ENCODE measurements at regions not wholly inside any gene's neighbourhood (a gene's known extent, or its start where the extent isn't known, plus 50 kb on each side); places are given as distances from the start of the nearest gene placed in this dataset.

- WGBS: 22% methylated on average over 1 of the region's 1 CpG
Measured at GRCh38 chr4:59127743-59128142, 2017.6 kb upstream of the IGFBP7 start.

GRCh38 chr4:59135248-59135985, 2025.2 kb upstream of the IGFBP7 start:
- Histone ChIP-seq H3K27me3 (no peaks in the 10 kb centered on the region), H3K4me3 (no peak overlapping the region), H3K36me3 (no peaks in the 10 kb centered on the region), H3K4me1 (no peaks in the 10 kb centered on the region), H3K27ac (replicated peaks in 1 of 4) (no peak overlapping the region), H3K9me3 (no peaks in the 10 kb centered on the region)
- no peak for DNase-seq (ENCODE audit: extremely low spot score)
- intact Hi-C loops (cut with DNase I): no loop called here
- WGBS: 88% methylated on average over 1 of the region's 1 CpG
- TF ChIP-seq EP300 (IDR thresholded peaks at IDR 0.05) (no peak), POLR2AphosphoS5 (IDR thresholded peaks at IDR 0.05) (no peak), CTCF (IDR thresholded peaks at IDR 0.05) (no peak), POLR2A (IDR thresholded peaks at IDR 0.05; ENCODE audit: low read depth) (no peak)

More at GRCh38 chr4:59127743-59128142, 2017.6 kb upstream of the IGFBP7 start:
- no peak for DNase-seq (ENCODE audit: extremely low spot score)
- intact Hi-C loops (cut with DNase I): no loop called here
- H3K4me3 ChIP-seq: no peak overlapping the region
- no peaks in the 10 kb centered on the region for H3K27me3 ChIP-seq
- no peaks in the 10 kb centered on the region for H3K4me1 ChIP-seq
- TF ChIP-seq POLR2A (IDR thresholded peaks at IDR 0.05; ENCODE audit: low read depth) (no peak), CTCF (IDR thresholded peaks at IDR 0.05) (no peak), POLR2AphosphoS5 (IDR thresholded peaks at IDR 0.05) (no peak), EP300 (IDR thresholded peaks at IDR 0.05) (no peak)
- H3K36me3 ChIP-seq: no peaks in the 10 kb centered on the region
- no peaks in the 10 kb centered on the region for H3K9me3 ChIP-seq
- no peak overlapping the region for H3K27ac ChIP-seq (replicated peaks in 1 of 4)

GRCh38 chr4:59161249-59161648, 2038.9 kb upstream of the ADGRL3 start:
- H3K9me3 ChIP-seq: no peaks in the 10 kb centered on the region
- H3K4me1 ChIP-seq: no peaks in the 10 kb centered on the region
- WGBS: 66% methylated on average over 6 of the region's 6 CpGs
- DNase-seq (ENCODE audit: extremely low spot score): no peak
- intact Hi-C loops (cut with DNase I): no loop called here
- TF ChIP-seq CTCF (IDR thresholded peaks at IDR 0.05) (no peak), POLR2AphosphoS5 (IDR thresholded peaks at IDR 0.05) (no peak), POLR2A (IDR thresholded peaks at IDR 0.05; ENCODE audit: low read depth) (no peak), EP300 (IDR thresholded peaks at IDR 0.05) (no peak)
- no peaks in the 10 kb centered on the region for H3K36me3 ChIP-seq
- H3K4me3 ChIP-seq: no peak overlapping the region
- H3K27me3 ChIP-seq: no peaks in the 10 kb centered on the region
- H3K27ac ChIP-seq (replicated peaks in 1 of 4): no peak overlapping the region

- intact Hi-C loops (cut with DNase I): no loop called here
- Histone ChIP-seq H3K27ac (replicated peaks in 1 of 4) (no peak overlapping the region), H3K36me3 (no peaks in the 10 kb centered on the region), H3K4me1 (no peaks in the 10 kb centered on the region), H3K4me3 (no peak overlapping the region), H3K27me3 (no peaks in the 10 kb centered on the region), H3K9me3 (no peaks in the 10 kb centered on the region)
- TF ChIP-seq POLR2AphosphoS5 (IDR thresholded peaks at IDR 0.05): no peak
- no peak for TF ChIP-seq POLR2A (IDR thresholded peaks at IDR 0.05; ENCODE audit: low read depth)
- no peak for TF ChIP-seq CTCF (IDR thresholded peaks at IDR 0.05)
- DNase-seq (ENCODE audit: extremely low spot score): no peak
- 0% methylated on average over 1 of the region's 1 CpG for WGBS
Measured at GRCh38 chr4:59175617-59176016, 2024.5 kb upstream of the ADGRL3 start.

- no peaks in the 10 kb centered on the region for H3K27me3 ChIP-seq
- intact Hi-C loops (cut with DNase I): no loop called here
- no peak overlapping the region for H3K4me3 ChIP-seq
- TF ChIP-seq EP300 (IDR thresholded peaks at IDR 0.05): no peak
- no peak for TF ChIP-seq POLR2AphosphoS5 (IDR thresholded peaks at IDR 0.05)
- TF ChIP-seq CTCF (IDR thresholded peaks at IDR 0.05): no peak
- no peak for TF ChIP-seq POLR2A (IDR thresholded peaks at IDR 0.05; ENCODE audit: low read depth)
- no peaks in the 10 kb centered on the region for H3K4me1 ChIP-seq
- H3K9me3 ChIP-seq: no peaks in the 10 kb centered on the region
- no peak overlapping the region for H3K27ac ChIP-seq (replicated peaks in 1 of 4)
- no peak for DNase-seq (ENCODE audit: extremely low spot score)
- no peaks in the 10 kb centered on the region for H3K36me3 ChIP-seq
Measured at GRCh38 chr4:59179372-59179771, 2020.8 kb upstream of the ADGRL3 start.
